Parathyroid adenoma (tissue), 2 donors: ENCODE measurements at regions not wholly inside any gene's neighbourhood (a gene's known extent, or its start where the extent isn't known, plus 50 kb on each side); places are given as distances from the start of the nearest gene placed in this dataset.

Experiments used
- H2AFZ ChIP-seq: fragments of 300-600 bp; sonication (generic); one replicate; pipeline ENCODE4 v1.7.0; 2017; ENCODE audit warnings: antibody characterized with exemption, mild to moderate bottlenecking
- H3K27ac ChIP-seq: fragments of 300-600 bp; sonication (generic); one replicate; pipeline ENCODE4 v1.7.0; 2017
- H3K27me3 ChIP-seq: fragments of 300-600 bp; sonication (generic); one replicate; pipeline ENCODE4 v1.7.0; 2017; ENCODE audit warnings: low read length; ENCODE audit not compliant: control insufficient read depth, insufficient read depth
- H3K36me3 ChIP-seq: fragments of 300-600 bp; sonication (generic); one replicate; pipeline ENCODE4 v1.7.0; 2017; ENCODE audit warnings: low read length; ENCODE audit not compliant: control insufficient read depth, insufficient read depth
- H3K4me1 ChIP-seq: fragments of 300-600 bp; sonication (generic); one replicate; pipeline ENCODE4 v1.7.0; 2017; ENCODE audit warnings: control low read depth
- H3K4me2 ChIP-seq: fragments of 300-600 bp; sonication (generic); one replicate; pipeline ENCODE4 v1.7.0; 2017; ENCODE audit warnings: low read length
- H3K4me3 ChIP-seq: fragments of 300-600 bp; sonication (generic); one replicate; pipeline ENCODE4 v1.7.0; 2017; ENCODE audit warnings: low read depth, low read length
- H3K79me2 ChIP-seq: fragments of 300-600 bp; sonication (generic); one replicate; pipeline ENCODE4 v1.7.0; 2017; ENCODE audit warnings: control low read depth
- H3K9ac ChIP-seq: fragments of 300-600 bp; sonication (generic); one replicate; pipeline ENCODE4 v1.7.0; 2017; ENCODE audit warnings: mild to moderate bottlenecking
- H3K9me3 ChIP-seq: fragments of 300-600 bp; sonication (generic); one replicate; pipeline ENCODE4 v1.7.0; 2017; ENCODE audit warnings: low read length; ENCODE audit not compliant: control insufficient read depth
- CTCF ChIP-seq: fragments of 300-600 bp; sonication (generic); IDR thresholded peaks from one replicate; pipeline ENCODE4 v1.7.0; 2017; ENCODE audit warnings: antibody characterized with exemption, mild to moderate bottlenecking
- donor health status: primary hyperparathyroidism.

GRCh38 chr10:3666525-3667302 is 118.3 kb downstream of the KLF6 start:
- H3K4me1 ChIP-seq, result peaks cover 3% of the 10 kb centered on the region
- no peaks in the 10 kb centered on the region for H3K36me3 ChIP-seq
- H3K27me3 ChIP-seq, result no peaks in the 10 kb centered on the region
- no peaks in the 10 kb centered on the region for H3K9me3 ChIP-seq
- no peak overlapping the region for H3K4me2 ChIP-seq
- H3K27ac ChIP-seq, result no peak overlapping the region
- TF ChIP-seq CTCF, result no peak
- H3K79me2 ChIP-seq, result no peaks in the 10 kb centered on the region
- H3K9ac ChIP-seq, result no peak overlapping the region
- no peak overlapping the region for H3K4me3 ChIP-seq
- no peak overlapping the region for H2AFZ ChIP-seq

- H3K9ac ChIP-seq, result no peak overlapping the region
- no peak overlapping the region for H3K4me2 ChIP-seq
- no peaks in the 10 kb centered on the region for H3K36me3 ChIP-seq
- TF ChIP-seq CTCF, result no peak
- no peaks in the 10 kb centered on the region for H3K79me2 ChIP-seq
- H3K27me3 ChIP-seq, result no peaks in the 10 kb centered on the region
- H3K9me3 ChIP-seq, result no peaks in the 10 kb centered on the region
- H2AFZ ChIP-seq, result no peak overlapping the region
- peaks cover 3% of the 10 kb centered on the region for H3K4me1 ChIP-seq
- H3K27ac ChIP-seq, result no peak overlapping the region
- H3K4me3 ChIP-seq, result no peak overlapping the region
These were observed 119.6 kb downstream of the KLF6 start for GRCh38 chr10:3665316-3665908.

GRCh38 chr10:3662775-3663174 is 122.2 kb downstream of the KLF6 start:
- Histone ChIP-seq H3K9me3 (no peaks in the 10 kb centered on the region), H3K27me3 (no peaks in the 10 kb centered on the region), H3K27ac (no peak overlapping the region), H3K79me2 (no peaks in the 10 kb centered on the region), H3K4me3 (no peak overlapping the region), H3K36me3 (no peaks in the 10 kb centered on the region), H3K9ac (no peak overlapping the region), H2AFZ (no peak overlapping the region), H3K4me1 (peaks cover 2% of the 10 kb centered on the region), H3K4me2 (no peak overlapping the region)
- TF ChIP-seq CTCF, result no peak

GRCh38 chr10:3661271-3661670 is 123.7 kb downstream of the KLF6 start:
- H3K4me2 ChIP-seq, result no peak overlapping the region
- H3K79me2 ChIP-seq, result no peaks in the 10 kb centered on the region
- no peak overlapping the region for H3K9ac ChIP-seq
- no peaks in the 10 kb centered on the region for H3K9me3 ChIP-seq
- no peaks in the 10 kb centered on the region for H3K27me3 ChIP-seq
- no peak for TF ChIP-seq CTCF
- no peak overlapping the region for H3K27ac ChIP-seq
- H3K4me1 ChIP-seq, result no peaks in the 10 kb centered on the region
- no peaks in the 10 kb centered on the region for H3K36me3 ChIP-seq
- H2AFZ ChIP-seq, result no peak overlapping the region
- H3K4me3 ChIP-seq, result no peak overlapping the region

GRCh38 chr10:3660753-3661152 is 124.3 kb downstream of the KLF6 start:
- no peak overlapping the region for H2AFZ ChIP-seq
- no peak for TF ChIP-seq CTCF
- no peaks in the 10 kb centered on the region for H3K4me1 ChIP-seq
- H3K4me3 ChIP-seq, result no peak overlapping the region
- no peak overlapping the region for H3K9ac ChIP-seq
- H3K79me2 ChIP-seq, result no peaks in the 10 kb centered on the region
- no peak overlapping the region for H3K27ac ChIP-seq
- H3K4me2 ChIP-seq, result no peak overlapping the region
- H3K27me3 ChIP-seq, result no peaks in the 10 kb centered on the region
- H3K9me3 ChIP-seq, result no peaks in the 10 kb centered on the region
- H3K36me3 ChIP-seq, result no peaks in the 10 kb centered on the region
